HG02840 (cell line): ENCODE measurements at regions not wholly inside any gene's neighbourhood (a gene's known extent, or its start where the extent isn't known, plus 50 kb on each side); places are given as distances from the start of the nearest gene placed in this dataset.

ENCODE experiments used
- ATAC-seq: cut with Tn5 transposase; IDR thresholded peaks from one replicate; pipeline ENCODE4 v1.9.1; 2021; ENCODE audit warnings: mild to moderate bottlenecking, moderate library complexity, moderate number of reproducible peaks; ENCODE audit not compliant: unreplicated experiment, low FRiP score

- no peak for ATAC-seq
Observed at GRCh38 chr16:79753286-79753685, 152.7 kb upstream of the MAF start.

GRCh38 chr16:79752396-79752795 is 151.9 kb upstream of the MAF start:
- no peak for ATAC-seq

- no peak for ATAC-seq
Observed at GRCh38 chr16:79751471-79752184, 151.1 kb upstream of the MAF start.

GRCh38 chr16:79750311-79750710 is 149.8 kb upstream of the MAF start:
- no peak for ATAC-seq

GRCh38 chr16:79748629-79749028 is 148.1 kb upstream of the MAF start:
- ATAC-seq: no peak

GRCh38 chr16:79747688-79748087 is 147.2 kb upstream of the MAF start:
- ATAC-seq: no peak

GRCh38 chr16:79740252-79740651 is 139.7 kb upstream of the MAF start:
- ATAC-seq: no peak

GRCh38 chr16:79735271-79735670 is 134.7 kb upstream of the MAF start:
- ATAC-seq: no peak

GRCh38 chr16:79734721-79735120 is 134.2 kb upstream of the MAF start:
- no peak for ATAC-seq

- no peak for ATAC-seq
Observed at GRCh38 chr16:79728923-79729240, 128.3 kb upstream of the MAF start.

- no peak for ATAC-seq
Observed at GRCh38 chr16:79728048-79728922, 127.7 kb upstream of the MAF start.

- ATAC-seq: no peak
Observed at GRCh38 chr16:79726902-79727301, 126.4 kb upstream of the MAF start.

GRCh38 chr16:79725051-79725450 is 124.5 kb upstream of the MAF start:
- no peak for ATAC-seq

- ATAC-seq: no peak
Observed at GRCh38 chr16:79723583-79724168, 123.1 kb upstream of the MAF start.

- no peak for ATAC-seq
Observed at GRCh38 chr16:79721270-79721669, 120.7 kb upstream of the MAF start.

- no peak for ATAC-seq
Observed at GRCh38 chr16:79717333-79718137, 117.0 kb upstream of the MAF start.

- ATAC-seq: no peak
Observed at GRCh38 chr16:79716645-79717332, 116.3 kb upstream of the MAF start.

- ATAC-seq: no peak
Observed at GRCh38 chr16:79715061-79715460, 114.5 kb upstream of the MAF start.

- ATAC-seq: no peak
Observed at GRCh38 chr16:79714440-79714839, 113.9 kb upstream of the MAF start.

GRCh38 chr16:79713609-79714309 is 113.2 kb upstream of the MAF start:
- no peak for ATAC-seq
